ENCODE measurements at regions not wholly inside any gene's neighbourhood (a gene's known extent, or its start where the extent isn't known, plus 50 kb on each side); places are given as distances from the start of the nearest gene placed in this dataset.

DNA sequence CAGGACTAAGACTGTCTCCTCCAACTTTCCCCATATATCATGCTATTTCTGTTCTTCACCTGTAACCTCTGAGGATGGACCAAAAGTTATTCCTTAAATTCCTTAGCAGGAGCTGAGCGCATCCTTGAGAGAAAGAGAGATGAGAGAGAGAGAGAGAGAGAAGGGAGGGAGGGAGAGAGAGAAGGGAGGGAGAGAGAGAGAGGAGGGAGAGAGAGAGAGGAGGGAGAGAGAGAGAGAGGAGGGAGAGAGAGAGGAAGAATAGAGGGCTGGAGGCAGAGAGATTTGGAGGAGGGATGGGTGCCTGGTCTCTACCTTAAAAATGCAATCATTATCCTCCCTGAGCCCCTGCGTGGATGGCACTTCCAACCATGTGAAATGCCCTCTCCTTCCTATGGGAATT is 73.6 kb downstream of the BMP2 start:
- H3K36me3 ChIP-seq (ENCODE audit: control insufficient read depth, insufficient read depth, low read length) = no peaks in the 10 kb centered on the region
- H2BK15ac ChIP-seq (ENCODE audit: low read depth, low read length) = no peak overlapping the region
- no peak overlapping the region for H3K14ac ChIP-seq (replicated peaks; ENCODE audit: low read depth, low read length)
- no peak overlapping the region for H3K27ac ChIP-seq (ENCODE audit: insufficient read depth, low read length)
- no peak overlapping the region for H4K8ac ChIP-seq (ENCODE audit: low read depth in 2 of 2, low read length in 2 of 2)
- H2AK5ac ChIP-seq (ENCODE audit: low read depth, low read length) = no peak overlapping the region
- H4K91ac ChIP-seq (ENCODE audit: insufficient read depth, low read depth, low read length) = no peak overlapping the region
- no peak overlapping the region for H3K4me3 ChIP-seq (ENCODE audit: insufficient read depth, low read depth, low read length)
- DNase-seq (no peak), ATAC-seq (ENCODE audit: low read depth) (no peak)
- ChIA-PET POLR2A (ENCODE audit: unreplicated experiment) (no interaction called here), CTCF (no interaction called here)
- H2AK9ac ChIP-seq (replicated peaks; ENCODE audit: low read depth, low read length, poor library complexity) = no peak overlapping the region
- no peak overlapping the region for H4K5ac ChIP-seq (ENCODE audit: low read depth, low read length)
- no CpG with 5 or more reads among the region's 2 CpGs for WGBS, 2 experiments (ENCODE audit: extremely low coverage in 2 of 2, insufficient read length in 1 of 2)
- H2AFZ ChIP-seq (replicated peaks; ENCODE audit: low read length, poor library complexity) = no peak overlapping the region
- intact Hi-C loops (cut with micrococcal nuclease) (no loop called here), in situ Hi-C loops (cut with MboI; ENCODE audit: low sequenced_read_pairs) (no loop called here), dilution Hi-C loops (cut with HindIII; ENCODE audit: low sequenced_read_pairs, unreplicated experiment) (no loop called here)
- H3K4ac ChIP-seq (ENCODE audit: low read depth, low read length) = no peak overlapping the region
- no peak overlapping the region for H2BK20ac ChIP-seq (ENCODE audit: low read depth, low read length)
- H3K9me1 ChIP-seq (ENCODE audit: insufficient read depth, low read length) = no peaks in the 10 kb centered on the region
- TF ChIP-seq CEBPB (IDR thresholded peaks at IDR 0.05; ENCODE audit: low read depth, low read length) (no peak), SMC3 (IDR thresholded peaks at IDR 0.05; ENCODE audit: low read depth, low read length) (no peak), FOS (IDR thresholded peaks at IDR 0.05; ENCODE audit: low read depth, low read length) (no peak), MXI1 (IDR thresholded peaks at IDR 0.05; ENCODE audit: borderline replicate concordance, low read depth, low read length) (no peak), MAZ (IDR thresholded peaks at IDR 0.05; ENCODE audit: borderline replicate concordance, low read depth, low read length) (no peak), POLR2A (IDR thresholded peaks at IDR 0.05; ENCODE audit: low read depth, low read length) (no peak), RFX5 (IDR thresholded peaks at IDR 0.05; ENCODE audit: low read depth, low read length) (no peak), RAD21 (IDR thresholded peaks at IDR 0.05; ENCODE audit: low read length) (no peak)
- TF ChIP-seq, protein P1, sequence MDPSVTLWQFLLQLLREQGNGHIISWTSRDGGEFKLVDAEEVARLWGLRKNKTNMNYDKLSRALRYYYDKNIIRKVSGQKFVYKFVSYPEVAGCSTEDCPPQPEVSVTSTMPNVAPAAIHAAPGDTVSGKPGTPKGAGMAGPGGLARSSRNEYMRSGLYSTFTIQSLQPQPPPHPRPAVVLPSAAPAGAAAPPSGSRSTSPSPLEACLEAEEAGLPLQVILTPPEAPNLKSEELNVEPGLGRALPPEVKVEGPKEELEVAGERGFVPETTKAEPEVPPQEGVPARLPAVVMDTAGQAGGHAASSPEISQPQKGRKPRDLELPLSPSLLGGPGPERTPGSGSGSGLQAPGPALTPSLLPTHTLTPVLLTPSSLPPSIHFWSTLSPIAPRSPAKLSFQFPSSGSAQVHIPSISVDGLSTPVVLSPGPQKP (IDR thresholded peaks at IDR 0.05; ENCODE audit: borderline replicate concordance, low read depth, low read length) = no peak
- TF ChIP-seq, protein P2, sequence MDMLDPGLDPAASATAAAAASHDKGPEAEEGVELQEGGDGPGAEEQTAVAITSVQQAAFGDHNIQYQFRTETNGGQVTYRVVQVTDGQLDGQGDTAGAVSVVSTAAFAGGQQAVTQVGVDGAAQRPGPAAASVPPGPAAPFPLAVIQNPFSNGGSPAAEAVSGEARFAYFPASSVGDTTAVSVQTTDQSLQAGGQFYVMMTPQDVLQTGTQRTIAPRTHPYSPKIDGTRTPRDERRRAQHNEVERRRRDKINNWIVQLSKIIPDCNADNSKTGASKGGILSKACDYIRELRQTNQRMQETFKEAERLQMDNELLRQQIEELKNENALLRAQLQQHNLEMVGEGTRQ (IDR thresholded peaks at IDR 0.05; ENCODE audit: low read depth, low read length) = no peak
- TF ChIP-seq, protein P3, sequence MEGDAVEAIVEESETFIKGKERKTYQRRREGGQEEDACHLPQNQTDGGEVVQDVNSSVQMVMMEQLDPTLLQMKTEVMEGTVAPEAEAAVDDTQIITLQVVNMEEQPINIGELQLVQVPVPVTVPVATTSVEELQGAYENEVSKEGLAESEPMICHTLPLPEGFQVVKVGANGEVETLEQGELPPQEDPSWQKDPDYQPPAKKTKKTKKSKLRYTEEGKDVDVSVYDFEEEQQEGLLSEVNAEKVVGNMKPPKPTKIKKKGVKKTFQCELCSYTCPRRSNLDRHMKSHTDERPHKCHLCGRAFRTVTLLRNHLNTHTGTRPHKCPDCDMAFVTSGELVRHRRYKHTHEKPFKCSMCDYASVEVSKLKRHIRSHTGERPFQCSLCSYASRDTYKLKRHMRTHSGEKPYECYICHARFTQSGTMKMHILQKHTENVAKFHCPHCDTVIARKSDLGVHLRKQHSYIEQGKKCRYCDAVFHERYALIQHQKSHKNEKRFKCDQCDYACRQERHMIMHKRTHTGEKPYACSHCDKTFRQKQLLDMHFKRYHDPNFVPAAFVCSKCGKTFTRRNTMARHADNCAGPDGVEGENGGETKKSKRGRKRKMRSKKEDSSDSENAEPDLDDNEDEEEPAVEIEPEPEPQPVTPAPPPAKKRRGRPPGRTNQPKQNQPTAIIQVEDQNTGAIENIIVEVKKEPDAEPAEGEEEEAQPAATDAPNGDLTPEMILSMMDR (conservative IDR thresholded peaks at IDR 0.05; ENCODE audit: low read depth, low read length) = no peak
- H3K56ac ChIP-seq (ENCODE audit: extremely low read depth, insufficient read depth, low read length) = no peak overlapping the region
- no peak overlapping the region for H3K23ac ChIP-seq (ENCODE audit: low read depth, low read length)
- no peak overlapping the region for H3K4me2 ChIP-seq (ENCODE audit: low read depth, low read length)
- no TSS peak for BruUV-seq (replicated peaks)
- no peaks in the 10 kb centered on the region for H3K9me3 ChIP-seq (ENCODE audit: control insufficient read depth, insufficient read depth, low read length)
- H3K9ac ChIP-seq (ENCODE audit: low read depth, low read length) = no peak overlapping the region
- no peak overlapping the region for H3K18ac ChIP-seq (ENCODE audit: low read depth, low read length)
- no peaks in the 10 kb centered on the region for H3K4me1 ChIP-seq (ENCODE audit: control insufficient read depth, insufficient read depth, low read length)
- H2BK5ac ChIP-seq (ENCODE audit: low read depth, low read length, poor library complexity, severe bottlenecking) = no peak overlapping the region
- H2BK120ac ChIP-seq (ENCODE audit: low read depth, low read length) = no peak overlapping the region
- no peaks in the 10 kb centered on the region for H3K27me3 ChIP-seq (ENCODE audit: control insufficient read depth, insufficient read depth, low read length)
- no peaks in the 10 kb centered on the region for H3K79me1 ChIP-seq (ENCODE audit: low read depth in 1 of 2, low read length in 2 of 2)
- no peaks in the 10 kb centered on the region for H4K20me1 ChIP-seq (ENCODE audit: insufficient read depth, low read length)
